MCF 10A (cell line): ENCODE measurements at regions not wholly inside any gene's neighbourhood (a gene's known extent, or its start where the extent isn't known, plus 50 kb on each side); places are given as distances from the start of the nearest gene placed in this dataset.

Experiments used
- BruUV-seq: library from RNA; stranded (reverse); fragments of 400-500 nt; replicated peaks from 2 replicates; lab custom pipeline; 2021; lab: Mats Ljungman, UMichigan
- CTCF ChIA-PET: fragments of 300-600 bp; sonication (Branson Sonifier 250); formaldehyde crosslinking; extraction: SDS; loops from one replicate; lab custom pipeline; 2021; ENCODE audit warnings: antibody characterized with exemption, inconsistent platforms; lab: Yijun Ruan, JAX
- POLR2A ChIA-PET: fragments of 300-600, 350-650 bp; sonication (Branson Sonifier 250); formaldehyde crosslinking; extraction: SDS; loops from one replicate; lab custom pipeline; 2020; ENCODE audit warnings: antibody characterized with exemption, inconsistent platforms; lab: Yijun Ruan, JAX
- DNase-seq: peaks from one replicate; pipeline ENCODE4 v3.0.0-alpha.2; 2018; ENCODE audit not compliant: unreplicated experiment
- H3K27ac Mint-ChIP-seq: one replicate; pipeline ENCODE4 v1.8.0; 2022; ENCODE audit warnings: mild to moderate bottlenecking, low read depth, mixed read lengths; ENCODE audit not compliant: unreplicated experiment
- H3K27me3 Mint-ChIP-seq: one replicate; pipeline ENCODE4 v1.8.0; 2022; ENCODE audit warnings: mixed read lengths; ENCODE audit not compliant: insufficient read depth, unreplicated experiment
- H3K36me3 Mint-ChIP-seq: one replicate; pipeline ENCODE4 v1.8.0; 2022; ENCODE audit warnings: mild to moderate bottlenecking, moderate library complexity, mixed read lengths; ENCODE audit not compliant: insufficient read depth, unreplicated experiment
- H3K4me1 Mint-ChIP-seq: one replicate; pipeline ENCODE4 v1.8.0; 2022; ENCODE audit warnings: mixed read lengths; ENCODE audit not compliant: insufficient read depth, unreplicated experiment
- H3K4me3 Mint-ChIP-seq: one replicate; pipeline ENCODE4 v1.8.0; 2022; ENCODE audit warnings: mild to moderate bottlenecking, moderate library complexity, mixed read lengths; ENCODE audit not compliant: unreplicated experiment
- H3K9me3 Mint-ChIP-seq: one replicate; pipeline ENCODE4 v1.8.0; 2022; ENCODE audit warnings: mixed read lengths; ENCODE audit not compliant: unreplicated experiment
- CTCF ChIP-seq: fragments of 200-600 bp; IDR thresholded peaks from one replicate; pipeline ENCODE4 v1.8.0; 2022; ENCODE audit warnings: antibody characterized with exemption, mild to moderate bottlenecking; ENCODE audit not compliant: unreplicated experiment
- intact Hi-C: fragments of 100-400 bp; cut with micrococcal nuclease; formaldehyde crosslinking; loops from 2 replicates; pipeline ENCODE4 v1.14.1; 2022

DNA sequence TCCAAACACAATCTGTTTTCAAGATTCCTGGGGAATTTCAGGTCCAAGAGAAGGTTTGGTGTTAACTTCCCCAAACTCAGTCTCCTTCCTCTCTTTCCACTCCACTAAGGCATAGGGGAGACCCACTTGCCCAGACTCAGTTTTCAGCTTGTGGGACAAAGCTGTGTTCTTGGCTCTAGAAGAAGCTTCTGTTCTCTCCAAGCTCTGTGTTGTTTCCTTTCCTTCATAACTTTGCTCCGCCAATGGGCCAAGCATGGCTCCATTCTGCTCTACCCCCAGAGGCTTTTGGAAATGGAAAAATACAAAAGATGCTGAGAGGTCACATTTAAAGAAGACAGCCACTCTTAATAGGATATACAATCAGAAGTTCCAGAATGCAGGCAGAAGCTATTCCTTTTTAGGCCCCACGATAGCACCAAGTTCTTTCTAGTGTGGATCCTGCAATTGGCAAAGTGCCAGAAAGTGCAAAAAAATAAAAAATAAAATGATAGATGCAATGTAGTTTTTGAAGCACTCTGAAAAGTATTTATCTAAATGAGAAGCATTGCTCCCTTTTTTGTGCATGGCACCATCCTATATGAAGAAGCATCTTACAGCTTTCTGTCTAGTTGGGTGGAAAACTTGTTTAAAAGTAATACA lies 510.1 kb downstream of the TXNL1 start:
- CTCF ChIA-PET: no interaction called here
- DNase-seq: no peak

DNA sequence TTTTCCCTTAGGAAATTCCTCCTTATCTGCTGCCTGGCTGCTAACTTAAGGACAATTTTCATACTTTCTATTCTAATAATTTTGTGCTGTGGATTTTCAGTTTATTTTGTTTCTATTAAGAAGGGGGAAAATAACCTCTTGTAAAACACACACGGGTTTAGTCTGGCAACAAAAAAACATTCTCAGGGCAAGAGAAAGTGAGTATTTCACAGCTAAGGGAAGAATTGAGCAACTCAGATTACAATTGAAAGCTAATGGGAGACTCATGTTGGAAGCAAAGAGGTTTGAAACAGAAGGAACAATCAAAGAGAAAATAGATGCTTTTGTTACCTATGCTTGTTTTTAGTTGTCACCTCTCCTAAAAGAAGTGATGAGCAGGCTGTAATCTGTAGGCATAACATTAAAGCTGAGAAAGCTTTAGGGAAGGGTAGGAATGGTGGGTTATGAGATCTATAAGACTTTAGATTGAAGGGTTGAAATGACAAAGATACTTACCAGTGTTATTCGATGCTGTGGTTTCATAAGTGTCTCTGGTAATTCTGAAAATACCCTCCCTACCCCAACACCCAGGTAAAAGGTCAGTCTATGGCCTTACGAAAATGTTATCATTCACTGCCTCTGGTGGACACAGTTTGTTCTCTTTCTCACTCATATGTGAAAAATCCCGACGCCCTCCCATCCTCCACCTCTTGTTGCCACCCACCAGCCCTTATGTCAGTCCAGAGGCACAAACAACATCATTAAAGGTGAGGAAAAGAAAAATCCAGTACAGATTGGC lies 510.9 kb downstream of the TXNL1 start:
- CTCF ChIA-PET: no interaction called here
- no peak for DNase-seq
- Mint-ChIP-seq H3K27ac (no peak overlapping the region), H3K4me1 (peaks cover 10% of the 10 kb centered on the region), H3K9me3 (no peaks in the 10 kb centered on the region), H3K27me3 (no peaks in the 10 kb centered on the region), H3K4me3 (no peak overlapping the region), H3K36me3 (no peaks in the 10 kb centered on the region)
- POLR2A ChIA-PET: no interaction called here
- no TSS peak for BruUV-seq
- TF ChIP-seq CTCF: no peak
- intact Hi-C loops: no loop called here

More for the DNA sequence above, 510.1 kb downstream of the TXNL1 start:
- Mint-ChIP-seq H3K4me1 (peaks cover 10% of the 10 kb centered on the region), H3K27ac (no peak overlapping the region), H3K36me3 (no peaks in the 10 kb centered on the region), H3K9me3 (no peaks in the 10 kb centered on the region), H3K27me3 (no peaks in the 10 kb centered on the region), H3K4me3 (no peak overlapping the region)
- TF ChIP-seq CTCF: no peak
- no TSS peak for BruUV-seq
- intact Hi-C loops: no loop called here
- POLR2A ChIA-PET: no interaction called here

GRCh38 chr18:56124186-56124585 lies 514.2 kb downstream of the TXNL1 start:
- peak overlapping the region; percentile 4 for H3K27ac Mint-ChIP-seq
- peaks cover 10% of the 10 kb centered on the region for H3K4me1 Mint-ChIP-seq
- BruUV-seq: no TSS peak
- no peaks in the 10 kb centered on the region for H3K36me3 Mint-ChIP-seq
- DNase-seq: peak; percentile 30
- H3K9me3 Mint-ChIP-seq: no peaks in the 10 kb centered on the region
- ChIA-PET POLR2A (interaction anchor here (0.6 to 1.3 kb wide), 3 partner anchors 11 to 132 kb away, joined by 3 to 4 read pairs (median 4); no protein-coding TSS in a partner anchor), CTCF (interaction anchor here (0.6 kb wide), 1 partner anchor 448 kb away, joined by 3 read pairs; no protein-coding TSS in a partner anchor)
- no peak for TF ChIP-seq CTCF
- intact Hi-C loops: no loop called here
- no peaks in the 10 kb centered on the region for H3K27me3 Mint-ChIP-seq
- H3K4me3 Mint-ChIP-seq: no peak overlapping the region

DNA sequence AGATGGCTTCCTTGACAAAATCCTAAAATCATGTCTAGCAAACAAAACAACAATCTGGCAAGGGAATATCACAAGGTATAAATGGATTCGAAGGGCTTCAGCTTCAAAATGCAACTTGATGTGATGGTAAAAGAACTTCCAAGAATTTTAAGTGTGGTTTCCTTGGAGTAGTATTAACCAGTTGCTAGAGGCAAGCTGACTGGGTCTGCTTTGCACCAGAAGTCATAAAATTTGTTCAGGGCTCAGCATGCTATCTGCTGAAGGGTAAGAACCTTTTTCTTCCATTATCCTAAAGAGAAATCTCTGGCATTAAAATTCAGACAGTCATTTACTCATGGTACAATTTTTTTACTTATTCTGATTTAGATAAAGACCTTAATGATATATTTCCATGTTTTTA lies 516.7 kb downstream of the TXNL1 start:
- CTCF ChIA-PET: no interaction called here
- intact Hi-C loops: no loop called here
- BruUV-seq: no TSS peak
- POLR2A ChIA-PET: no interaction called here
- no peak overlapping the region for H3K27ac Mint-ChIP-seq
- no peak for DNase-seq
- no peaks in the 10 kb centered on the region for H3K27me3 Mint-ChIP-seq
- H3K4me3 Mint-ChIP-seq: no peak overlapping the region
- peaks cover 16% of the 10 kb centered on the region for H3K4me1 Mint-ChIP-seq
- no peaks in the 10 kb centered on the region for H3K36me3 Mint-ChIP-seq
- H3K9me3 Mint-ChIP-seq: no peaks in the 10 kb centered on the region
- TF ChIP-seq CTCF: no peak
